Glomerular endothelial cell (primary cell): ENCODE measurements at regions not wholly inside any gene's neighbourhood (a gene's known extent, or its start where the extent isn't known, plus 50 kb on each side); places are given as distances from the start of the nearest gene placed in this dataset.

ENCODE experiments used
- DNase-seq: peaks from one replicate; pipeline ENCODE4 v3.0.0-alpha.2; 2011; ENCODE audit warnings: low read depth, low spot score; ENCODE audit errors: extremely low read depth

DNA sequence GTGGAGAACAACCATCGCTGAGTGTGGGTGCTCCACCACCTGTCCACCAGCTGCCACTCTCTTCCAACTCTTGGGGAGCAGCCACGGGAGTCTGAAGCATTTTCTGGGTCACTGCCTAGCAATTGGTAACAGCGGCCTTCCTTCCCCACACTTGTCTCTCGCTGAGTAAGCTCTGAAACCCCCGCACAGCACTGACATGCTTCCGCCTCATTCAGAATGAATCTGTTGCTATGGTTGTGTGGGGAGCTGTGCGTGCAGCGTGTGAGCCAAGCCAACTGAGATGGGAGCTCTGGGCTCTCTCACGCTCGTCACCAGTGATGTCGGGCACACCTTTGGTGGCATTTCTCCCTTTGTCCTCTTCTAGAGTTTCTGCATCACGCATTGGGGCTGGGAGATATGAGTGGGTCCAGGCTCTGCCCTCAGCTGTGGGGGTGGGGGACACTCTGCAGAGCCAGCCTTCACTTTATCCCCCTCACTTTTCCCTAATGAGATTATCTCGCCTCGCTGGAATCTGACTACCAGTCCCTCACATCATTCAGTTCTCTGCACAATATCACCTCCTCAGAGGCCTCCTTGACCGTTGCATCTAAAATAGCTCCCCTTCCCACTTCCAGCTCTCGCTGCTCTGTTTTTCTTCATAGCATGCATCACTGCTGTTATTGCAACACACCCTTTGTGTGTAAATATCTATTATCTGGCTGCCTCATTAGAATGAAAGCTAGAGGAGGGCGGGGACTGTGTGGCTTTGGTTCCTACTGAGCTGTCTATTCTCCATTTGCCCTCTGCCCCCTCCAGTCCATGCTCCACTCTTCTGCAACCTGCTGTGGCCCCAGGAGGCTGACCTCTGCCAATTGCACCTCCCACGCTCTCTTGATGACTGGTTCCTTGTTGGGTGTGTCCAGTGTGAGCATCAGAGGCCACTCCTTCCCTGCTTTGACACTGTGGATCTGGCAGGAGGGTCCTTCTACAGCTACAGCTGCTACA is 569.9 kb upstream of the CADM1 start:
- DNase-seq: no peak

DNA sequence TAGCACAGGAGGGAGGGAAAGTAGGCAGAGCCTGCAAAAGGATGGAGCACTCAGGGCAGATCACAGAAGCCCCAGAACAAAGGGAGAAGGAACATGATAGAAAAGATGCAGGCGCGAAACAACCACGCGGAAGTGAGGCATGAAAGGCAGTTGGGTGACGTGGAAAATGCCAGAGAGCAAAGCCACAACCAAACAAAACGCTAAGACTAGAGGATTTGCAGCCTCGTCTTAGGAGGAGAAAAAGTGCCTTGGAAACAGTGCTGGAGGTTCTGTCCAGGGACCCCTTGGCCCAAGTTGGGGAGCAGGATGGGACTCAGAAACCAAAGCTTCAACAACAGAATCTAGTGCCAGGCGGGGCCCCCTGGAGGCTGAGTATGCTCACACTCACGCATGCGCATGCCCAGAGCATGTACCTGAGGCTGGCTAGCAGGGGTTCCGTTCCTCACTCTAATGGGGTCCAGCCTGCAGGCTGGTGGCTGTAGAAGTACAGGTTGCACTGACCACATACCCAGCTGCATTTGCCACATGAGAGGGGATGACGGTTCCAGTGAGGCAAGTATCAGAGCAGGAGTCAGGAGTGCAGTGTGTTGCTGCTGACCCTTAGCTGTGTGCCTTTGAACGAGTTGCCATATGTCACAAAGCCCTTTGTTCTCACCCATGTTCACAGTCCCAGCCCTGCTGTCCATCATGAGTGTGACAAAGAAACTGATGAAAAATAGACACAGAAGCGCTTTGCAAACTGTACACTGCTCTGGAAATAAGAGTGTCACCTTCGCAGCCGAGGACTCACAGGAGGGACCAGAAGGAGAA is 568.6 kb upstream of the CADM1 start:
- DNase-seq: no peak

DNA sequence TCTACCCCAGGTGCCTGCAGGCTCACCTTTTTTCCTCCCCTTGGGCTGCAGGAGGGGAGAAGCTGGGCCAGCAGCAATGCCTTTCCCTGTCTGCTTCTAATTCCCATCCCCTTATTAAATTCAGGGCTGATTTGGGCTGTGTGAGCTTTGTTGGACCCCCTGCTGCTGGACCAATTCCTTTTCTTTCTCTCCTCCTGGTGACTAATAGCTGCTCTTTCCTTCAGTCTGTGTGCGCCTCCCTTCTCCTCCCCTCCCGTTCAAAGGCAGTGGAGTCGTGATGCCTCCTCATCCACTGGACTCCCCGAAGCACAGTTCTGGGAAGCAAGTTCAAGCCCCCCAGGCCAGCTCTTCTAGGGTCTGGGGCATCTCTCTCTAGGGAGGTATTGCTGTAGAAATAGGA is 567.9 kb upstream of the CADM1 start:
- DNase-seq: no peak

DNA sequence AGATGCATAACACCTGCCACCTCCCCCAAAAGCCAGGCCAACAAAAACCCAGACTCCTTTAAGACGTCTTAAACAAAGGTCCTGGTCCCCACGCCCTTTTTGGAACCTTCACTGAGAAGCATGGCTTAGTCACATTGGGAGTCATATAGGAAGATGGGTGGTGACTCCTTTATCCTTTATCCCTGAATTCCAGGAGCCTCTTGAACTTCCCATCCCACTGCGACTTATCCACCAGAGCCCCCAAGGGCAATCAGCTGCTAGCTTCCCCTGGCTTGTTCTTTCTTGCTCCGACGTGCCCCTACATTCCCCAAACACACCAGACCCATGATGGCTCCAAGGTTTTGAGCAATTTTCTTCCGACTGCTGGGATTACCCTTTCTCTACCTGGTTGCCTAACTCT is 567.0 kb upstream of the CADM1 start:
- DNase-seq: no peak

DNA sequence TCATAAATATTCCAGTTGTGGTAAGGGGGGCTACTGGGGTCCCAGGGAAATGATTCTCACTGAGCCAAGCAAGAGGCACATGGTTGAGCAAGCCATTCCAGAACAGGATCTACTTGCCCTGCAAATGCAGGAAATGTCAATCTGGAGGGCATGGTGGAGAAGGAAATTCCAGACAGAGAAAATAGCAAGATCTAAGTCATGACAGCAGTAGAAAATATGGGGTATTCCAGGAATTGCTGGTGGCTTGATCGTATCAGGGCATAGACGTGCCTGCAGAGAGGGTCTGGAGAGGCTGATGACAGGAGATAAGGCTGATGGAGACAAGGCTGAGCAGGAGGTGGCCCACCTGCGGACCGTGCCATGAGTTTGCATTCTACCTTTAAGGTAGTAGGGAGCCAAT is 566.3 kb upstream of the CADM1 start:
- DNase-seq: no peak

DNA sequence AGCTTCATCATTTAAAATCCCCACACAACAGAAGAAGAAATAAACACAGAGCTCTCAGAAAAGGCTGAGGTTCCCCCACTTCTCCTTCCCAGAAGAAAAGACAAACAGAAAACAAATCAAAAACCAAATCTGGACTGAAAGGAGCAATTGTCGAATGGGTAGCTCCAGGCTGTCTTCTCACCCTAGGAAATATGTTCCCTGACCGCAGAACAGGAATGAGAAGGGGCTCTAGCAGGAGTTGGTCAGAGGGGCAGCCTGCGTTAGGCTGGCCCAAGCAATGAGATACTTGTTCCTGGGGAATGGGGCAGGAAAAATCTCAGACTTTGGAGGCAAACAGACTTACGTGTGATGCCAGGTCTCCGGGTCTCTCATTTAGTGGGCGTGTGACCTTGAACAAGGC is 562.6 kb upstream of the CADM1 start:
- no peak for DNase-seq

DNA sequence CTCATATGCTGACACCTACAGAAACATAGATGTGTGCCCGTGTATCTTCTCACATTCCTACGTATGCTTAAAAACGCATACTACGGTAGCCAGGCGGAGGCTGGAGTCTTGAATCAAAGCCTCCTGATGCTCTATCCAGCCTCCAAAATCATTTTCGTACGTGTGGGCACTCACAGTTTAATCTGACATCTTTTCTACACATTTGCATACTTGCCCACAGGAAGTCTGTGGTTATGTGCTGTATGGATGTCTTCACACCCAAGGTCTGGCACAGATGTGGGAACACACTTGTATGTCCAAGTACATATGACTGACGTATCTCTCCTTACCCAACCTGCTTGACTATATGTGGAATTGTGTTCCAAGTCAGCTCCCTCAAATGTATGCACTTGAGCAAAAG is 561.8 kb upstream of the CADM1 start:
- DNase-seq: no peak

DNA sequence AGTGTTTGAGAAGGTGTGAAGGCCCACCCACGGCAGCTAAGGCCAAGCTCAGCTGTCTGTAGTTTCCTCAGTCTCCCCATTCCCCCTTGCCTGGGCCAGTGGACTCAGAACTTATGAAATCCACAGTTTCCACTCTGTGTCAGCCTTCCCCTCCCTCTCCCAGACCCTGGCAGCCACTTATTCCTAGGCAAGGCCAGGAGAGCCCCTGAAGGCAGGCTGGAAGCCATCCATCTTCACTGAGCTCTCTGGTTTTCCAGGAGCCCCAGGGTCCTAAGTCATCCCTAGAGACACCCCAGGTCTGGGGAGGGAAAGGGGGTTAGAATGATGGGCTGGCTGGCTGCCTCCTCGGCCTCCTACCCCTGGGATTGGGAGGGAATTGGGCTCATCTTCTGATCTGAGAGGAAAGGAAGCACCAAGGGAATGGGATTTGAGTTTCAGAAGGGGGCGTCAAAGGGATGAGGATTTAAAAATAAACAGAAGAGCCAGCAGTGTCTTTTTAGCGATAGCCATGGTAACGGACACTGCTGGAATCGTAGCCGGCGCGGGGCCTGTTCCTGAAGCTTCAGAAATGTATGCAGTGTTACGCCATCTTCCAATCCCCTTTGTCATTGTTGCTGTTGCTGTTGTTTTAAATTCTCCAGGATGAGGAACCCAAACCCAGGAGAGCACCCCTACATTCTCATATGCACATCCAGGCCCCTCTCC is 561.1 kb upstream of the CADM1 start:
- DNase-seq: no peak

DNA sequence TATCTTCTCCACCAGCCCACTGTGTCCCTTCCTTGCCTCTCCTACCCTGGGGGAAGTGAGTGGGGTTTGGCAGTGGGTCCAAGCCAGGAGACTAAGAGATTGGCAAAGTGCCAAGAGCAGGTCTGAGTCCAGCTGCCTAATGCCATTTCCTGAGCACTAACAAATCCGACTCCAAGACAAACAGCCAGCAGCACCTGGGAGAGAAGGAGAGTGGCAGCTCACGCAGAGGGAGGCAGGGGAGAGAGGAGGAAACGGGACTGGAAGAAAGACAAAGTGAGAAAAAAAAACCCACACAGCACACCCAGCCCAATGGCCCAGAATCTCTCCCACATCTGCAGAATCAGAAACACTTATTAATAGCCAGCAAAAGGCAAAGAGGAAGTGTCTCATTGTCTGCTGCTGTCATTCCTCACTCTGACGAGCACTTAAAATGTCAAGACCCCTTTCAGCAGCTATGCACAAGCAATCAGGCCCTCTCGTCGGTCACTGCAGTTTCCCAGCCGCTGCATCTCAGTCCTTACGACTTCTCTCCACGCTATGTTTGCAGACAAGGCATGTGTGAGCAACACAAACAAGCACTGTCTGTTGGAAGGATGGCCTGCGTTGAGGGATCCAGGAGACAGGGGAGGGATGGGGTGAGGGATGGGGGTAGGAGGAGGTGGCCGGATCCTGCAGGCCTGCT is 558.4 kb upstream of the CADM1 start:
- no peak for DNase-seq

DNA sequence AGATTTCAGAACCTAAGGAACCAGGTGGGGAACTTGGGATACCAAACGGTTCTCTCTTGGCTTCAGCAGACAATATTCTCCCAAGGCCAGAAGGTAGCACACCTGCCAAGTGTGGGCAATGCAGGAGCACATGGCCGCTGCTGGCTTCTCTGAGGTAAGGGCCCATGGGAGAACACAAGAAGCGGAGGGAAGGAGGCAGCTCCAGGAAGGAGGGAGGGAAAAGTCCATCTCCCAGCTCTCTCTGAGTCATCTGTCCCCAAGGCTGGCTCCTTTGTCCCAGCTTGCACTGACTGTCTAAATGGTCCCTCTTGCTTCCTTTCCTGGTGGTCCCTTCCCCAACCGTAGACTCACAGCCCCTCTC is 557.9 kb upstream of the CADM1 start:
- DNase-seq: no peak

DNA sequence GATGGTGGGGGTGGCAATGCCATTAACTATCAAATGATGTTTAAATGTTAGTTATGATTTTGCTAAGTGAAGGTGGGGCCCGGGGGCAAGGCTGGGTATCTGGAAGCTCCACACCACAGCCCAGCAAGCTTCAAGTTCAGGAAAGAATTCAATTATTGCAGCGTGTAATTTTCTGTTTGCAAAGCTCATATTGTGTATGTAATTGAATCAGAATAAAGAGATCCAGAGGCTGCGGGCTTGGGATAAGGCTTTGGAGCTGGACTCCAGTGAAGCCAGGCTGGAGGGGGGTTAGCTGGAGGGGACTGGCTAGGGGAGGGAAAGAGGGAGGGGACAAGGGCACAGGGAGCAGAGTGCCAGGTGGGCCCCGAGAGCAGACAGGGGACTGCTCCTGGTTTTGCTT is 557.1 kb upstream of the CADM1 start:
- no peak for DNase-seq

DNA sequence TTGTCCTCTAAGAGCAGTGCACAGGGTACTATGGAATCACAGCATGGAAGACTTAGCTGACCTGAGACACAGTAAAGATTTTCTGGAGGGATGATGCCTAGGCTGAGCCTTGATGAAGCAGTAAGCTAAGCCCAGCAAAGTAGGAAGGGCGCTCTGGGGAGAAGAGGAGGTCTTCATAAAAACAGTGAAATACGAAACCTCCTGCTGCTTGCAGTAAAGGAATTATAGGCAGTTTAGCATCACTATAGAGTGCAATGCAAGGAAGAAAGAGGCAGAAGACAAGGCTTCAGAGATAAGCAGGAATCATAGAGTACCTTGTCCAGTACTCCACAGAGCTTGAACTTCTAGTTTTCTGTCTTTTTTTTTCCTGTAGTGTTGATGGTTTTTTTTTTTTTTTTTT is 555.7 kb upstream of the CADM1 start:
- no peak for DNase-seq

DNA sequence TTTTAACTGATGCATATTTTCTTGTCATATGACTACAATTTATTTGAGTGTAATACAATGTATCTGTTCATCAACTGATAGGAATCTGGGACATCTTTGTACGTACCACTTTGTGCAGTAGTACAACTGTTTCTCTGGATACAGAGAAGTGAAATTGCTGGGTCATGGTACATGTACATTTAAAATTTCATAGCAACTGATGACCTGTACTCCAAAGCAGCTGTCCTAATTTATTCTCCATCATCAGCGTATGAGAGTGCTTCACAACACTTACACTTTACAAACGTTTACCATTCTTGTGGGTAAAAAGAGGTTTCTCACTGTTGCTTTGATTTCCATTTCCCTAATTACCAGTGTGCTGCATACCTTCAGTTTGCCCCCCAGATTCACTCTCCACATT is 552.8 kb upstream of the CADM1 start:
- DNase-seq: no peak

DNA sequence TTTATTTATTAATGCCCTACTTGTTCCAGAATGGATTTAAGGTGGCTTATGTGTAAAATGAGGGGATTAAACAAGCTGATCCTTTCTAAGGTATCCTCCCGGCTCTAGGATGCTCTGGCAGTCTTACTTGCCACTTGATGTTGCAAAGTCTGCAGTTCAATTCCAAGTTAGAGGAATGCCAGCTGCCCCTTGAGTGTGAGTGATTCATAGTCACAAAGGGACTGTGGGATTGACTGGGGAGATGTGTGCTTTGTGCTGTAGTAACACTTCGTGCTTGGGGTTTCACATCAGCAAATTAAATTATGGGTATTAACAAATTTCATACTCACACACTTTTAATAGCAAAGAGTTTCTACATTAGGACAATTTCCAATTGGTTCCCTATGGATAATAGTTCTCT is 550.8 kb upstream of the CADM1 start:
- DNase-seq: no peak

DNA sequence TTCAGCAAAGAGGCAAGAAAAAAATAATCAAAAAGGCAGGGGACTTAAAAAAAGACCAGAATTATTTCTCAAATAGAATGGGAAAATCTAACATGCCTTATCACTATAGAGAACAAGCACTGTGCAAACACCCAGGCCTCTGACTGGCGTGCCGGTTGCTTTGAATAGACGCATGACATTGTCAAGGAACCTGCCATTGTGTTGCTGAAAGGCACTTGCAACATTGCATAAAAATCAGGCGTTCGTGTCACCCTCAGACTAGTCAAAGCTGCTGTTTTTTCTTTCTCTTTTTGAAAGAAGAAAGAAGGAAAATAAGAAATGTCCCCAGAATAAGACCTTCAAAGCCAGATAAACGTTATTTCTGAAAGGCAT is 549.3 kb upstream of the CADM1 start:
- DNase-seq: no peak

DNA sequence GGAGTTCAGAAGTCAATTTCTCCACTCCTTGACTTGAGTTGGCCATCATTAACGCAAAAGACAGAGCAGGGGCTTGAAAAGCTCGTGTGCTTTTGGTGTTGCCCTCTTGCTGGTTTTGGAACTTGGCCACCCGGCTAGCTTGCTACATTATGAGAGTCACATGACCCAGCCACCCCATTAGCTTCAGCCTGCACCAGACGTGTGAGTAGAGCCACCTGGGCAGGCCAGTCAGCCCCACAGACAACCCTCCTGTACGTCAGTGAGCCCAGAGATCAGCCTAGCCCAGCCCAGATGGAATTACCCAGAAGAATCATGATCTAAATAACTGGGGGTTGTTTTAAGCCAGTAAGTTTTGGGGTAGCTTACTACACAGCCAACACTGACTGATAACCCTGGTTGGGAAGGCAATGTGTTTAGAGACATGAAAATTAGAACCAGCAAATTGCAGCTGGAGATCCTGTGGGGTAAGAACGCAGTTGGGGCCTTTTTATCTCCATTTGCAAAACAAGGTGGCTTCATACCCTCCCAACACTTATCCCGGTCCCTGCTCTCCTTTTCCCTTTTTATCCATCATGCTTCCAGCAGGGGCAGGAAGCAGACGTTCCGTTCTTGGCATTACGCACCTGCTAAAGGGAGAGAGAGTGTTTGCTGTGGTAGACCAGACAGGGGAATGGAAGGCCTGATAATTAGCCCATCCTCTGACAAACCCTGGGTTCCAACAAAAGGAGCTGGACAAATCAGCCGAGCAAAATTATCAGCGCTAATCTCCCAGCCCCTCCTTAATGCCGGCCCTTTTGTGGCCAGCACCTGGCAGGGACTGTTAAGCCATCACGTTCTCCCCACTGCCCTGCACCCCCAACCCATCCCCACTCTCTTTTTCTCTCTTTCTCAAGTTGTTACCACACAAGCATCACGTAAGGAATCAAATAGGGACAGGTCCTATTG is 548.7 kb upstream of the CADM1 start:
- DNase-seq: no peak

DNA sequence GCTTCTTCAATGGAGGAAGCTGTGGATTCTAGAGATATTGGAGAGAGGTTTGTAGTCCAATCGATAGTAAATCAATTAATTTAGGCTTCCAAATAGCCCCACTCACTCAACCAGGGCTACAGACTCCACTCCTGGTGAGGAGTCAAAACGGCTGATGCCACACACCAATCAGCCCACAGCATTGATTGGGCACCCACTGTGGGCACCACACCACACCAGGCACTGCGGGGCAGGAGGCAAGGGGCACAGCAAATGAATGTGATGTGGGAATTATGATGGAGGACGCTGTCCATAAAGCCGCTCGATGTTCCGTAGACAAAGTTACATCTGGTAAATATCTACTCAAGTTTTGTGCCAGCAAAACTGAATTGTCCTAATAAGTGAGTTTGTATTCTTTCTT is 547.3 kb upstream of the CADM1 start:
- no peak for DNase-seq

DNA sequence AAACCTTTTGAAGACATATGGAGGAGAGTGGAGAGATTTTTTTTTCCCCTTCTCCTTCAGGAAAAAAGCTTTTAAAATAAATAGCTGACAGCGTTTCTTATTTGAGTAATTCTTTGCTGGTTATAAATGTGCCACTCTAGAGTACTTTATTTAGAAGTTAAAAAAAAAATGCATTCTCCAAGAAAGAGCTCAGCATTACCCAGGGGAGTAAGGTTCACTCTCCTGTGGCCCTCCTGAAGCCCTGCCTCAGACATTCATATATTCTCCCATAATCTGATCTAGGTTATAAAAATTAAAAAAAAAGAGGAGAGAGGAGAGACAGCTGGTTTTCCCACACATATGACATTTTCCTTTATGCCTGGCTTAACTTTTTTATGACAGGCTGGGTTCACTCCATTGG is 545.2 kb upstream of the CADM1 start:
- DNase-seq: no peak

DNA sequence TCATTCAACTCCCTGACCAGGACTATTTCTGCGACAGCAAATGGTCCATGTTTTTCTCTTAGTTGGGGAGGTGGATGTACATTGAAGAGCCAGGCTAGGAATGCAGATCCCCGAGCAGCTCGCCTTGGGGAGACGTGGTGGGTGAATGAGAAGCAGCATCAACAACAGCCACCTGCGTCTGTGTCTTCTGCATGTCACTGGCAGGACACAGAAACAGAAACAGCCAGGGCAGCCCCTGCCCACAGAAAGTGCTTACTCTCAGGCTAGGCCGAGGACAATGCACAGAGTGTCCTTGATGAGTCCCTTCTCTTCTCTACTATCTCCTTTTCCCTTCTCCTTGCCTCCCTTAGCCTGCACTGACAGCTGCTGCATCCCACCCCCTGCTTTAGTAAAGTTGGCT is 541.9 kb upstream of the CADM1 start:
- no peak for DNase-seq

DNA sequence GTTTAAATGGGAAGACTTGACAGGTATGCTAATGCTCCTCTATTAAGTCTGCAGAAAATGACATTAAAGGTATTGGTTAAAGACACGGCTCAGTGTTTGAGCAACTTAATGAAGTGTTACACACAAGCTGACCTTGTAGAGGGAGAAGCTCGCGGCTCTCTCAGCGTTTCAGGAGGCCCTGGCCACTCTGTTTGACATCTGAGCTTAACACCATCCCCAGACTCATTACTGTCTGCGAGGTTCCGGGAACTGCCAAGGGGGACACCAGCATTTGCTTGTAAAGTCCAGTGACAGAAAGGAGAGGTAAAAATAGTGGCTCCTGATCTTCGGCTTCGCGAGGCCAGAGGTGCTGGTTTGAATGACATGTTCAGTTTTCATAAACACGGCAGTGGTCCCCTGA is 540.7 kb upstream of the CADM1 start:
- no peak for DNase-seq
